HG02870 (cell line): ENCODE measurements at regions not wholly inside any gene's neighbourhood (a gene's known extent, or its start where the extent isn't known, plus 50 kb on each side); places are given as distances from the start of the nearest gene placed in this dataset.

Experiments
- ATAC-seq: cut with Tn5 transposase; IDR thresholded peaks from one replicate; pipeline ENCODE4 v1.9.1; 2021; ENCODE audit warnings: mild to moderate bottlenecking, moderate library complexity; ENCODE audit not compliant: unreplicated experiment

DNA sequence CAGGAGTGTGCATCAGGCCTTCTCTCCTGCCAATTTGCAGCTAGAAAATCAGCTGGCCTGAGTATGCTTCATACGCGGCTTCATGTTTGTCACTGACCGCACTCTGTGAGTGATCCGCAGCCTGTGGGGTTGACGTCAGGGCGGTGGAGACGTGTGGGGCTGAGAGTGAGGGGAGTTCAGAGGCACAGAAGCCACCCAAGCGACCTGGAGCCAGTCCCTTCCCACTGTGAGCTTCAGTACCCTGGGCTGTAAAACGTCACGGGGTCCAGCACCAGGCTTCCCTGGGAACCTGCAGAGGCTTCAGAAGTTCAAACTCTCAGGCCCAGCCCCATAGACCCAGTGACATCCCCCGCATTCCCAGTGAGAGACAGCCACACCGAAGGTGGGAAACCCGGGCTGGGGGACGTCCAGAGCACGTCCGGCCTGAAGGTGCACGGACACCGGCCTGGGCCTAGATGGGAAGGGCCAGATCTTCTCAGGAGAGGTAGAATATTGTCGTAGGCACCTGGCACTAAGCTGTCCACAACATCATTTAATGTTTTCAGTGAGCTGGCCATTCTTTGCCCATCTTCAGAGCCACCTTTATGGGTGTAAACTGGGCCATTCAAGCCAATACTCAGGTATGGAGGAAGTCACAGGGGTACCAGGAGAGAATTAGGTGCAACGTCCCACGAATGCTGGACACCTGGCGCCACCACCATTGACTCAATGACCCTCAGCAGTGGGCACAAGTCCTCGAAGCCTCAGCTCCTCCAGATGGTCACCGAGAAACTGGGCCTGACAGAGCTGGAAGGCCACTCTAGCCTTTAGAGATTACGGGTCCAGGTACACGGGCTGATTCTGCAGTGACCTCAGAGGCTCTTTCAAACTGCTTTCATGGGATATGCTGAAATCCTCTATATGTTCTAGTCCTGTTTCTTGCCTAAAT lies 235.6 kb upstream of the MYT1L start:
- ATAC-seq = no peak

DNA sequence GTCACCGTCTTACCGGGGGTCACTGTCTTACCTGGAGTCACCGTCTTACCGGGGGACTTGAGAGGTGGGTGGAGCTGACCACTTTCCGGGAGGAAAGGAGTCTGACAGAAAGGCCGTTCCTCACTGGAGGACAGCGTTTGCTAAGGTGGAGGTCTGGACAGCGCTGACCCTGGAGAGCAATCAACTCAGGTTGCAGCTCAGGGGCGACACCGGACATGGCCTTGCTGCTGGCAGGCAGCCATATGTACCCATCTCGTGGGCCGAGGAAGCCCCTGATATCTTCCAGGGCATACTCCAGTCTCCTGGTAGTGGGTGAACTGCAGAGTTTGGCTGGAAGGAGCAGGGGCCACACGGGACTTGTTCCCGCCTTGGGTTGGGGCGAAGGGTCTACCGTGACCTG lies 234.6 kb upstream of the MYT1L start:
- ATAC-seq = no peak

DNA sequence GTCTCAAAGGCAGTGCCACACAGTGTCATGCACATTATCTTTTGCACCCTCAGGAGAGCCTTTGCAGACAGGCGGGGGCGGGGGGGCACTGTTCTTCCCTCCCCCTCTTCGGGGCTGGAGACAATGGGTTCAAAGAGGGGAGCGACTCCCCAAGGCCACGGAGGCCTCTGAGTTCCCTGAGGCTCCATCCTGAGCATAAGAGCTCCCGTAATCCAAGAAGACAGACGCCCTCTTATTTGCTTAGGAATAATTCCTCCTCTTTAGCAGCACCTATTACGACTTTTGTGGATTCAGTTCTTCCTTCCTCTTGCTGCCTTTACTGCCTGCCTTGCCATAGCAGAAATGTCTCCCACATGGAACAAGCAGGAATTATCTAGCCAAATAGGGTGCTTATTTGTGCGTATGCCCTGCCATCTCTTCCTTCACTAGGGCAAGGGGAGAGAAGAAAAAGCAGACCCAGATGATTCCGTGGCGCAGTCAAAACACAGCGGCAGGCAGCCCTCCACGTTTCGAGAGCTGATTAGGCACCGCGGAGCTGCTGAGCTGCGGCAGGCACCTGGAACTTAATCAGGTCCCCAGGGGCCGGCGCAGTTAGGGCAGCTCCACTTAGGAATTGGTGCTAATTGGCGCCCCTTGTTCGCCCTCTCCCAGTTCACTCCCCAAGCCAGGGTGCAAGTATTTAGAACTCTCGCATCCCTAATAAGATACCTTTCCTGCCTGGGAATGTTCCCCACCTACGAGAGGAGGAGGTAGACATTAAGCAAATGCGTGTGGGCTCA lies 233.4 kb upstream of the MYT1L start:
- no peak for ATAC-seq

DNA sequence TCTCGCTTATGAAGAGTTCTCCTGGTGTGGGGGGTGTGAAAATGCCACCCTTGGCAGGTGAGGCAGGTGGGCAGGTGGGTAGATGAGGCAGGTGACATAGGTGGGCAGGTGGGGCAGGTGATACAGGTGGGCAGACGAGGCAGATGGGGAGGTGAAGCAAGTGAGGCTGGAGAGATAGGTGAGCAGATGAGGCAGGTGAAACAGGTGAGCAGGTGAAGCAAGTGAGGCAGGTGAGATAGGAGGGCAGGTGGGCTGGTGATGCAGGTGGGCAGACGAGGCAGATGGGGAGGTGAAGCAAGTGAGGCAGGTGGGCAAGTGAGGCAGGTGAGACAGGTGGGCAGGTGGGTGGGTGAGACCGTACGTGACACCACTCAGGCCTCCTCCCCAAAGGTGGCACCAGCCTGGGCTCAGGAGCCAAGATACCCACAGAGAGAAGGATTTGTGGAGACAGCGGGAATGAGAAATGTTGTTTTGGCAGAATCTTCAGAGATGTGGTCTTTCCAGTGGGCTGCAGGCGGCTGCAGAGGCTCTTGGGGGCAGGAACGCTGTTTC lies 232.3 kb upstream of the MYT1L start:
- ATAC-seq = no peak

DNA sequence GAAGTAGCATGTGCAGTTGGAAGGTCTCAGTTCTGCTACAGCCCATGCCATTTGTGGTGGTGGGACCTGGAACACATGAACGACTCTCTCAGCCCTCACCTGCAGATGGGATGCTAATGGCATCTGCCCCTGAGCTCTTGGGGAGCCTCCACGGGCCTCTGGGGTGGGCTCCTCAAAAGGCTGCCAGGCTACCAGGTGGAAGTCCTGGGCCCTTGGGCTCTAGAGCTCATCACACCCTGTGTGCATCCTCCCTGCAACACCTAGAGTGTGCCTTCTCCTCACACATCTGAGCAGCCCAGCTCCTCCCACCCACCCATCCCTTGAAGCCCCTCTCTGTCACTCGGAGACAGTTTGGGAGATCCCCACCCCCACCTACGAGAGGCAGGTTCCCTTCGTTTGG lies 231.8 kb upstream of the MYT1L start:
- no peak for ATAC-seq

DNA sequence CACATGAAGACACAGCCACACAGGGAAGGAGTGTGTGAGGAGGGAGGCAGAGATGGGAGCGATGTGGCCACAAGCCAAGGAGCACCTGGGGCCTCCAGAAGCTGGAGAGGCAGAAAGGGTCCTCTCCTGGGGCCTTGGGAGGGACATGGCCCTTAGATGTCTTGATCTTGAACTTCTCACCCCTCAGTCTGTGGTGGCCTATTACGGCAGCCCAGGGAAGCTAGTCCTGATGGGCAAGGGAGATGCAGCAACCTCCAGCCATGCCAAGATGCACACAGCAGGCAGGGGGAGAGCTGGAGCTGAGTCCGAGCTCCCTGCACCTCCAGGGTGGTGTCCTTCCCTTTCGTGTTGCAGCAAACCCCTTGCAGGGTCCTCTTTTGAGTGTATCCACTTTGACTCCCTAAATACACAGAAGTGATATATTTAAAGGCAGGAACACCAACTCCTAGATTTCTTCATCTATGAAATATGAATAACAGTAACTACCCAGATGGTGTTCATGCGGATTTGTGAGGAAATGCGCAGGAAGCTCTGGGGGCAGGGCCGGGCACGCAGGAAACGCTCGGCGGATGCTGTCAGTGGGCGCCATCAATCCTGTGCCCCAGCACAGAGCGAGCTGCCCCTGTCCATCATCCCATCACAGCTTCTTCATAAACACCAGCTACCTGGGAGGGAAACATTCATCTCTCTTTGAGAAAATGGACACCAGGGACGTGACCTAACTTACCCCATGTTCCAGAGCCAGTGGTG lies 230.4 kb upstream of the MYT1L start:
- ATAC-seq = no peak

DNA sequence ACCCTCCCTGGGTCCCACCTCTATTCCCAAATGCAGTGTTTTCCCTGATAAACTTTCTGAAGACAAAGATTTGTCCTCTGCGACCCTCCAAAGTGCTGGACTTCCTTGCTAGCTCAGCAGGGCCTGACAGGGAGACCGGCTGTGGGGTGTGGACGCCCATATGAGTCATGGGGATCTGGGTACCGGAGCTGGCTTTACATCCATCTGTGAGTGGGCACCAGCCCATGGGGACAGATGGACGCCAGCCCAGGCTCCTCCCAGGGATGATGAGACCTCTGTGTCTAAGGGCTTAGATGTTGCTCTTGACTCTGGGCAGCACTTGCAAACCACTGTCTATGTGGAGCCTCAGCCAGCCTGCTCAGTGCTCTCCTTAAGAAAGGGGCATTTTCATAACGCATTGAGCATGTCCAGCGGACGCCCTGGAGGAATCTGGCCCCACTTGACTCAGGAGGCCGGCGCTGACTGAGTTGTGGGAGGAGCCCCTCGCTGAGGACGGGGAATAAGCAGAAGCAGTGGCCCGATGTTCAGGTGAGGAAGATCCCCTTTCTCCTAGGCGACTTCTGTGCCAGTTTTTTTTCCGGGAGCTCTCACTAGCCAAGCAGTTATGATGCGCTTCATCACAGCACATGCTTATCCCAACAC lies 229.4 kb upstream of the MYT1L start:
- ATAC-seq = no peak

DNA sequence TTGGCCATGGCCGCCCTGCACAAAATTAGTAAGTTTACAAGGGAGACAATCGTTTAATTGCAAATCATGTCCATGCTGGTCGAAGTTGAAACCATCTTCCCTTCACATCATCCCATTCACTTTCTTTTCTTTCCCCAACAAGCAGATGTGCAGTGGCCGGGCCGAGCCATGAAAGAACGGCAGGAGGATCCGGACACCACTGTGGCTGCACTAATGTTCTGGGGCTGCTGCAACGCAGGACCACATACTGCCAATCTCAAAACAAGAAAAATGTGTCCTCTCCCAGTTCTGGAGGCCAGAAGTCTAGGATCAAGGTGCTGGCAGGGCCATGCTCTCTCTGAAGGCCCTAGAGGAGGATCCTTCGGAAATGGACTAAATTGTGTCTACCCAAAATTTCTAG lies 227.4 kb upstream of the MYT1L start:
- ATAC-seq = no peak

DNA sequence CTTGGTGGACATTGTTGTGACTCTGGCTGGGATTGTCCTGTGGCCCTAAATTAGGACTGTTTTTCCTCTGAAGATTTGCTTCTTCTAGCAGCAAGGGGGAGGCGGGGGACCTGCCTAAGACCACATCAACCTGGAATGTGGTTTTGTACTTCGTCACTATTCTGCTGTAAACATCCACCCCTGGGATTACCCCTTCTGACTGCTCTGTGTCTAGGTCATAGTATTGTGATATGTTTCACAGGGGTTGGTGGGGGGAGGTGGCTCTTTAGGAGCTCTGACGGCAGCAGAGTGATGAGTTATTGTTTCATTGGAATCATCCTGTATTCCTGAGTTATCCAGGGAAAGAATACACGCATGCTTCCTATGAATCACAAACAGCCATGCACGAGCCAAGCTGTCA lies 226.4 kb upstream of the MYT1L start:
- ATAC-seq = no peak

DNA sequence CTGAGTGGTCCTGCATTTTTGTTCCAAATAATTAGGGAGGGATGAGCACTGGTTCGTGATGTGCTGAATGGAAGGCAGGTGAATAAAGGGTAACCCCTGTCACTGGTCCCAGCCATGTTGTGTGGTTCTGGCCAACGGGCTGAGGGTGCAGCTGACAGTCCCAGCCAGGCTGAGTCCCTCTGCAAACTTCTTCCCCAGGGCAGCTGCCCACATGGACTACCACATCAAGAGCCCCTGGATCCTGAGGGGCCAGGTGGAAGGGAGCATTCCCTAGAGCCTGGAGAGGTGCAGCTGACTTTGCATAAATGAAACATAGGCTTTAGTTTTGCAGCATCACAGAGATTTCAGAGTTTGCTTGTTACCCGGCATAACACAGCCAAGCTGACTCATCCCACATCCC lies 219.8 kb upstream of the MYT1L start:
- no peak for ATAC-seq

DNA sequence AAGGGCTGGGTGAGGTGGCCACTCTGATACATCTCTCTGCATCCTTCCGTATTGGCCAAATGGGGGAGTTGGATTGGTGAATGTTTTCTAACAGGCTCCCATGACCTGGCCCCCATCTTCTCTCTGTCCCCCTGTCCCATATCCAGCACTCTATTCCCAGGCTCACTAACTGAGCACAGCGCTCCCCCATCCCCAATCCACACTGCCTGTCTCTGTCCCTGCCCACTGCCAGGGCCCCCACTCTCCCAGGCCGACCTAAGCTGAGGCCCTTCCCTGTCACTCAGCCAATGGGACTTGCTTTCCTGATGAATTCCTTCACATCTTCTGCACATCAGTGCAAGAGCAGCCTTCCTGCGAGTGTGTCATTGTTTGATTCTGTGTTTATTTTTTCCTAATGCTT lies 216.8 kb upstream of the MYT1L start:
- ATAC-seq = no peak

DNA sequence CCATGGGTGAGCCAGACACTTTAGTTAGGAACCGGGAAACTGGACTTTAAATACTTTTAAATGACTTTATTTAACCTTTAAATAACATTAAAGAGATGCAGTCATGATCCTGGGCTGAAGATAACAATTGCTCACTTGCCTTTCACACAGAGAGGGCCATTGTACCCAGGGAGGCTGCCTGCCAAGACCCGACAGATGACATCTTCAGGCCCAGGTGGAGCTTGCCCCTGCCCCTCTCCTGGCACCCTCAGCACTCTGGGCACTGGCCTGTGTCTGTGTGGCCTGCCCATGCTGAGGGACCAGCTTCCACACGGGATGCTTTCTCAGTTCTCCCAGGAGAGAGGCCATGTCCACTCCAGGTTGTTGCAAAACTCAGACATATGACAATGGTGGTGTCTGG lies 216.4 kb upstream of the MYT1L start:
- ATAC-seq = no peak

DNA sequence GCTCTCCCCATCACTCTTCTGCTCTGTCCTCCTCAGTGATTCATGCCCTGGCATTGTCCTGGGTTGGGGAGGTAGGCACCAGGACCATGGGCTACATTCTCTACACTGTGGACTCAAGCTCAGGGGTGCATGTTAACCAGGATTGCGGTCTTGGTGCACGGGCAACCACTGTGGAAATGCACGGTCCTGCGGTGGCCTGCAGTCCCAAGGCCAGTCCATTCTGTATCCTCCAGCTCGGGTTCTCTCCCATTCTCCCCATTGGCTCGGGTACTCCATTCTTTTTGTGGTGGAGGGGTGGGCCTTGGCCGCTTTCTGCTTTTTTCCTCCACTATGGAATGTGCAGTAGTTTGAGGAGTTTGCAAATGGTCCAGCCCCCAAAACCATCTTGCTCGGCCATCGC lies 215.0 kb upstream of the MYT1L start:
- ATAC-seq = no peak

DNA sequence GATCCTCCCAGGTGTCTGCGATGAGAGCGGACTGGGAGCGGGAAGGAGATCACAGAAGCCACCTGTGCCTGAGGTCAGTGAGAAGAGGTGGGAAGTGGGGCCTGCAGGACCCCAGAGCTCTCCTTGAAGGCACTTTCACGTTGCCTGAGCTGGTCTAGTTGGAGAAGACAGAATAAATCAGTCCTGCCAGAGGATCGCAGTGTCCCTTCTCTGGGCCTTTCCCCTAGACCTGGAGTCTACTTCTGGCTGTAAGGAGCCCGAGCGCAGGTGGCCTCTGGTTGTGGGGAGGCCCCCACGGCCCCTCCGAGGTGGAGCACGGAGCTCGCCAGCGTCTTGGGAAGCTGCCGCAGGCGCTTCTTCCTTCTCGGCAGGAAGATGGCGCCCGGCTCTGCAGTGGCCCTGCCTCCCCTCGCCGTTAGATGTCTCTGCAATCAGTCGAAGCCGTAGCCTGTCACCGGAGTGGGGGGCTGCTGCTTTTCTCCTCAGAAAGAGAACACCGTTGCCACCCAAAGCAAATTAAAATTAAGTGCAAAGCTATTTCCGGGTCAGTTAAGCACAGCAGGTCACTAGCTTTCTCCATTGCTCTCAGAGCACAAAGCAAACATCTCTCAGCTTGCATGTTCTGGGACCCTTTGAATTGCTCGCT lies 212.0 kb upstream of the MYT1L start:
- no peak for ATAC-seq

DNA sequence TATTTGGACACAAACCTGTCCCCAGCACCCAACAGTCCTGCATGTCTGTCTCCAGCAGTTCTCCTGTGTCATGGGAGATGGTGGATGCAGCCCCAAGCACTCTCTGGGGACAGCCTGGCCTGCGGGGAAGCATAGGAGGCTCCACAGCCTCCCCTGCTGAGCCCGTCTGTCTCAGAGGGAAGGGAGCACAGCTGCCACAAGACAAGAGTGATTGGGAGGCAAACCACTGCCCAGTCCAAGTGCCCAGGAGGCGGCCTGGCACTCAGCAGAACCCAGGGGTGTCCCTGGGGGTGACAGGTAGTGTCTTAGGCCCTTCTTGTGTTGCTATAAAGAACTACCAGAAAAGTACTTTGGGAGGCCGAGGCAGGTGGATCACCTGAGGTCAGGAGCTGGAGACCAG lies 211.2 kb upstream of the MYT1L start:
- no peak for ATAC-seq

DNA sequence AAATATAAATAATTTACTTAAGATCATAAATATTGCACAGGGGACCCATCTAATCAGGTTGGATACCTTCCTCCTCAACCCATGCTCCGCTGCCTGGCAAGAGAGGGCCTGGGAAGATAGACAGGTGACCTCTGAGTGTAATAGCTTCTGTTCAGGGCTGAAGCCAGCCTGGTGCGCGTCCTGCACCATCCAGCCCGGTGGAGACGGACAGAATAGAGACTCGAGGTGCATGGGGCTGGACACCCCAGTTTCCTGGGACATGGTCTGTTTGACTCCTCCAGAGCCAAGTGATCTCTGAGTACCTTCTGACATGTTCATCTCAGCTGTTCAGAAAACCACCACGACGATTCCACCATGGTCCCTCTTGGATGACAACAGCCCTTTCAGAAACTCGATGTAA lies 209.3 kb upstream of the MYT1L start:
- ATAC-seq = no peak

DNA sequence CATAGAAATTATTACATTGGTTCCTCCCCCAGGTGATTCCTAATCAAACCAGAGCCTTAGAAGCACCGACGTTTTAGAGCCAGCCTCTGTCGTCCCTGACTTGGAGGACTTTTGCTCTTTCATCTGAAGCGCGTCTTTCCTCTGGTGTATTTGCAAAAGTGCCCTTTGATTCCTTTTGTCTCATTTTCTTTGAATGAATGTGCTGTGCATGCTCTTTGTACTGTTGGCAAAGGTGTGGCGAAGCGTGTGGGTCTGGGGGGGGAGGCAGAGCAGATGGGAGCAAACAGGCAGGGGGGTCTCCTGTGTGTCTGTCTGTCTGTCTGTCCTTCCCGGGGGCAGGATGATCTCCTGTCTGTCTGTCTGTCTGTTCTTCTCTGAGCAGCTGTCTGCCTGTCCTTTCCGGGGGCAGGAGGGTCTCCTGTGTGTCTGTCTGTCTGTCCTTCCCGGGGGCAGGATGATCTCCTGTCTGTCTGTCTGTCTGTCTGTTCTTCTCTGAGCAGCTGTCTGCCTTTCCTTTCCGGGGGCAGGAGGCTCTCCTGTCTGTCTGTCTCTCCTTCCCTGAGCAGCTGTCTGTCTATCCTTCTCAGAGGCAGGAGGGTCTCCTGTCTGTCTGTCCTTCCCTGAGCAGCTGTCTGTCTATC lies 205.5 kb upstream of the MYT1L start:
- no peak for ATAC-seq

DNA sequence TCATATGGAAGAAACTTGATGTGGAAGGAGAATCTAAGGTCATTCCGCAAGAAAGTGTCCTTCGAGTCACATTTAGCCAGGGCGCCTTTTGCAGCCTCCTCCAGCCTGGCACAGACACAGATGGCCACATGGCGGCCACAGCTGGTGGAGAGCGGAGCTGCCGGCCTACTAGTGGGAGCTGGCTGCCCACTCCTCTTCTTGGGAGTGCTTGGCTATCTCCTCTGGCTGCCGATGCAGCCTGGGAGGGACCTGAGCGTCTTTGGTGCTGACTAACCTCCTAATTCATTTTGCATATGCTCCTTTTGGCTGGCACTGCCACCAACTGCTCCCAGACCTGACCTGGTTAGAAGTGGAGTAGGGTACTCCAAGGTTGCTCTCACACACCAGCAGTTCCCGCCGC lies 199.3 kb upstream of the MYT1L start:
- no peak for ATAC-seq

DNA sequence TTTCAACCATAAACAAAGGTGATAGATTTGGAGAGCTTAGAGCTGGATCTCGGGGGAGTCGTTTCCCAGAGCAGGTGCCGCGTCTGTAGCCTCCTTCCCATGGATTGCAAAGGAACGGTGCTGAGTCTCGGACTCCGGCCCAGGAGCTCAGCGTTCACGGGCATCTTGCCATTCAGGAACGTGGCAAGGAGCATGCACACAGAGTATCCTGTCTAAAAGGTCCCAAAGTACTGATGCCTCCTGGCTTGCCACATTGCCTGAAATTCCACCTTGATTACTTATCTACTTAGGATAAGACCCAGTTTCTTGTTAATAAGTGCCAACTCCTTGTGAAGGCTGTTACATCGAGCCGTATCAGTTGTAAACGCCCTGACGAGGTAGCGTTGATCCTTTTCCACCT lies 197.8 kb upstream of the MYT1L start:
- ATAC-seq = no peak

DNA sequence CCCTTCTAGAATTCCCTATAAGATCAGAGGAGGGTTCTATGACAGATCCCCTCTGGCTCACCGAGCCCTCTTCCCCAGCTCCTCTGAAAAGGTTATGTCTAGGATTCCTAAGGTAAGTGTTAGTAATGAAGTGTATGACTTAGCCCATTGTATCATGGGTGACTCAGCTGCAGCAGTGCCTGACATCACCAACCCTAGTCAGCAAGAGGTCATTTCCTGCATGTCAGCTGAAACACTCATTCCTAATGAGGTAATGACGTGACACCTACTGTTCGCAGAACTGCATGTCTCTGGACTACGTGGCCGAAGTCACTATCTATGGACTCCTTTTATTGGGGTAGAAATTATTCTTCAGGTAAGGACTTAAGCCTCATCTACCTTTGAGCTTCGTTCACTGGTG lies 196.1 kb upstream of the MYT1L start:
- ATAC-seq = no peak
